ENCODE measurements at regions not wholly inside any gene's neighbourhood (a gene's known extent, or its start where the extent isn't known, plus 50 kb on each side); places are given as distances from the start of the nearest gene placed in this dataset.

DNA sequence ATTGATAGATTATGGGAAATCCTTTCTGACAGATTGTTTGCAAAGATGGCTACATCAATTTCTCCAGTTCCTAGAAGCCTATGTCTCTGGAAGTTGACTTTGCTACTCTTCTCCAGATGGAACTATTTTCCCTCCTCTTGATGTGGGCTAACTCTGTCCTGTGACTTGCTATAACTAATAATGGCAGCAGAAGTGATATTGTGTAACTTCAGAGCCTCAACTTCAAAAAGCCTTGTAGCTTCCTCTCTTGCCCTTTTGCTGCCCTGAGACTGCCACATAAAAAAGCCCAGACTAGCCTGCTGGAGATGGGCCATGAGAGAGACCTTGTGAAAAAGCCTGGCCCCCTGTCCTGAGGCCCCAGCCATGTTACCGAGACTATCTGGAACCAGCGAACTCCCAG is 210.7 kb upstream of the SLC7A11 start:
- peak in 1 of 2 donors; percentile 23 for ATAC-seq
- Histone ChIP-seq H3K27ac (no peak overlapping the region), H3K9me3 (no peaks in the 10 kb centered on the region), H3K36me3 (no peaks in the 10 kb centered on the region), H3K4me3 (no peak overlapping the region), H3K27me3 (ENCODE audit: low read depth) (no peaks in the 10 kb centered on the region), H3K4me1 (peaks cover 6% of the 10 kb centered on the region)
- TF ChIP-seq, protein P1, sequence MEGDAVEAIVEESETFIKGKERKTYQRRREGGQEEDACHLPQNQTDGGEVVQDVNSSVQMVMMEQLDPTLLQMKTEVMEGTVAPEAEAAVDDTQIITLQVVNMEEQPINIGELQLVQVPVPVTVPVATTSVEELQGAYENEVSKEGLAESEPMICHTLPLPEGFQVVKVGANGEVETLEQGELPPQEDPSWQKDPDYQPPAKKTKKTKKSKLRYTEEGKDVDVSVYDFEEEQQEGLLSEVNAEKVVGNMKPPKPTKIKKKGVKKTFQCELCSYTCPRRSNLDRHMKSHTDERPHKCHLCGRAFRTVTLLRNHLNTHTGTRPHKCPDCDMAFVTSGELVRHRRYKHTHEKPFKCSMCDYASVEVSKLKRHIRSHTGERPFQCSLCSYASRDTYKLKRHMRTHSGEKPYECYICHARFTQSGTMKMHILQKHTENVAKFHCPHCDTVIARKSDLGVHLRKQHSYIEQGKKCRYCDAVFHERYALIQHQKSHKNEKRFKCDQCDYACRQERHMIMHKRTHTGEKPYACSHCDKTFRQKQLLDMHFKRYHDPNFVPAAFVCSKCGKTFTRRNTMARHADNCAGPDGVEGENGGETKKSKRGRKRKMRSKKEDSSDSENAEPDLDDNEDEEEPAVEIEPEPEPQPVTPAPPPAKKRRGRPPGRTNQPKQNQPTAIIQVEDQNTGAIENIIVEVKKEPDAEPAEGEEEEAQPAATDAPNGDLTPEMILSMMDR (IDR thresholded peaks at IDR 0.05), result no peak
- intact Hi-C loops (cut with DNase I), result no loop called here
- no peak for DNase-seq

DNA sequence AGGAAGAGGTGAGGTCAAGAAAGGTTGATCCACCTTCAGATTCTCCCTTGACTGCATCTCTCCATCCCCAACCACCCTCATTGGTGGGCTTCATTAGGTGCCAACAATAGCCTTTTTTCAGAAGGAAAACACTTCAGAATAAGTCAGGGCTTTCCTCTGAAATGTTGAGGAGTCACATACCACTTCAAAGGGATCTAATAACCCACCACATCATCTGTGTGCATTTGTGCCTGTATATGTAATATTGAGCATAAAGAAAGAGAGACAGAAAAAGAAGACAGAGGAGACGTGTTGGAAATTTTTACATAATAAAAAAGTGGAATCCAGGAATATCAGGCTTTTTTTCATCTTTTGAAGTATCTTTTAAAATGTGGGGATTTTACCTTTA is 209.1 kb upstream of the SLC7A11 start:
- Histone ChIP-seq H3K36me3 (no peaks in the 10 kb centered on the region), H3K27ac (no peak overlapping the region), H3K9me3 (no peaks in the 10 kb centered on the region), H3K4me3 (no peak overlapping the region), H3K4me1 (peaks cover 6% of the 10 kb centered on the region), H3K27me3 (ENCODE audit: low read depth) (no peaks in the 10 kb centered on the region)
- TF ChIP-seq, protein P1 (IDR thresholded peaks at IDR 0.05), result no peak
- no peak for DNase-seq
- intact Hi-C loops (cut with DNase I), result no loop called here
- no peak for ATAC-seq

DNA sequence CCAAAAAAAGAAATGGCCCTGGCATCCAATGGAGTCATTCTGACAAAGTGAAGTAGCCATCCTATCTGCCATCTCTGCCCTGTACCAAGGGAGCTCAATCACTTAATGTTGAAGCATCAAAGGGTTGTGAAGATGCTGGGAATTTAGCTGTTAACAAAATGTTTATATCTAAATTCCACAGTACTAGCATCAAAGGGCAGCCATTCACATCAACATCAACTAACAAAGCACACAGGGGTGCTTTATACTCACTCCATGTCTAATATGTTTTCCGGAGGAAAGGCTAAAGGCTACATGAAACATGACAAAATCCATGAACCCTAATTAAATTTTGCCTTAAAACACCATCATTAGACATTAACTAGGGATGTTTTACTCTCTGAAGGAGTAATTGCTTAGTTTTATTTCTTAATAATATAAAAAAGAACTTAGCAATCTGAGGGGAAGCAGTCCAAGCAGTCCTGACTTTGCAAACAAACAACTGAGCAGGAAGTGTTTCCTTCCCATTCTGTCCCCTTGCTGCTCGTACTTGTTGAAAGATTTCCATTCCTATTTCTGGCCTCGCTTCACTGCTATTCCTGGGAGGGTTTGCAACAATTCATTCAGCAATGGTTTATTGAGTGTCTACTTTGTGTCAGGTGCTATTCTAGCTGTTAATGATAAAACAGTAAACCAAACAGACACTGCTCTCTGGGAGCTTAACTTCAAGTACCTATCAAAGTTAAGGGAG is 208.6 kb upstream of the SLC7A11 start:
- intact Hi-C loops (cut with DNase I), result no loop called here
- no peaks in the 10 kb centered on the region for H3K36me3 ChIP-seq
- ATAC-seq (no peak), DNase-seq (no peak)
- H3K4me1 ChIP-seq, result peaks cover 6% of the 10 kb centered on the region
- H3K9me3 ChIP-seq, result no peaks in the 10 kb centered on the region
- H3K27me3 ChIP-seq (ENCODE audit: low read depth), result no peaks in the 10 kb centered on the region
- no peak overlapping the region for H3K4me3 ChIP-seq
- H3K27ac ChIP-seq, result no peak overlapping the region
- TF ChIP-seq, protein P1 (IDR thresholded peaks at IDR 0.05), result no peak

DNA sequence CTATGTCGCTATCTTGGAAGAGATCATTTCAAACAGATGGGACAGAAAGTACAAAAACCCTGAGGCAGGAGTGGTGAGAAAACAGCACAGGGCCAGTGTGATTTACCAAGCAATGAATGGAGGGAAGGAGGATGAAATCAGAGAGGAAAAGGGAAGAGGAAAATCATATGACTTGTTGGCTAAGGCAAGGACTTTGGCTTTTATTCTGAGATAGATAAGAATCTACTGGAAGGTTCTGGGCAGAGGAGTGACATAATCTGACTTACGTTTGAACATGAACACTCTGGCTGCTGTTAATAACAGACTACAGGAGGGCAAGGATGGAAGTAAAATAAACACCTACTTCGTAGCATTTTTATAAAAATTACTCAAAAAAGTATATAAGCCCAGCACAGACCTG is 207.8 kb upstream of the SLC7A11 start:
- DNase-seq (no peak), ATAC-seq (no peak)
- TF ChIP-seq, protein P1 (IDR thresholded peaks at IDR 0.05), result no peak
- intact Hi-C loops (cut with DNase I), result no loop called here
- Histone ChIP-seq H3K27me3 (ENCODE audit: low read depth) (no peaks in the 10 kb centered on the region), H3K9me3 (no peaks in the 10 kb centered on the region), H3K4me1 (peaks cover 6% of the 10 kb centered on the region), H3K27ac (no peak overlapping the region), H3K36me3 (no peaks in the 10 kb centered on the region), H3K4me3 (no peak overlapping the region)

DNA sequence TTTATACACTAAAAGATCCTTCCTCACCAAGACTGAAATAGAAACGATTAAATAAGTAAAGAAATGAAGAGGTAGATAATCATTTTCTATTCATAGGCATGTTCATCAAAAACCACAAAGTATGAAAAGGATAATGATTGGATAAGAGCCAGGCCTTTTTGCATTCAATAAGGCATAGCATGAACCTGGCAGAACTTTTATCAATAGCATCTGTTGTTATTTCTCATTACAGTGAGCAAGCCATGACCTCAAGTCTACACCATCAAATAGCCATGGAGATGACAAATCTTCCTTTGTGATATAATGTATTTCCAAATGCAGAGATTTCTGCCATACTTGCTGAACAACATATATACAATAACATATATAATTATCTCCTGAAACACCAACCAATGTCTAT is 206.0 kb upstream of the SLC7A11 start:
- no peak for ATAC-seq
- Histone ChIP-seq H3K27me3 (ENCODE audit: low read depth) (no peaks in the 10 kb centered on the region), H3K4me1 (peaks cover 6% of the 10 kb centered on the region), H3K9me3 (no peaks in the 10 kb centered on the region), H3K4me3 (no peak overlapping the region), H3K27ac (no peak overlapping the region), H3K36me3 (no peaks in the 10 kb centered on the region)
- TF ChIP-seq, protein P1 (IDR thresholded peaks at IDR 0.05), result no peak
- intact Hi-C loops (cut with DNase I), result no loop called here
- DNase-seq, result no peak

Measured in lower lobe of right lung (tissue), 2 donors.